ENCODE measurements at regions not wholly inside any gene's neighbourhood (a gene's known extent, or its start where the extent isn't known, plus 50 kb on each side); places are given as distances from the start of the nearest gene placed in this dataset.
"Not testable (repeated sequence)": the region's sequence is repeated elsewhere in the genome, so short reads cannot be mapped to it uniquely, and the experiment has no call there.

- TF ChIP-seq CTCF (conservative IDR thresholded peaks at IDR 0.05; ENCODE audit: low read depth, low read length), result no peak
- H3K4me3 ChIP-seq (ENCODE audit: low read length), result no peak overlapping the region
- no peak for DNase-seq (ENCODE audit: low read depth)
These were observed 120.2 kb upstream of the CHD2 start for GRCh38 chr15:92779874-92780273.

GRCh38 chr15:92780843-92781242 is 119.3 kb upstream of the CHD2 start:
- no peak for DNase-seq (ENCODE audit: low read depth)
- no peak overlapping the region for H3K4me3 ChIP-seq (ENCODE audit: low read length)
- TF ChIP-seq CTCF (conservative IDR thresholded peaks at IDR 0.05; ENCODE audit: low read depth, low read length), result no peak

- no peak for TF ChIP-seq CTCF (conservative IDR thresholded peaks at IDR 0.05; ENCODE audit: low read depth, low read length)
- no peak overlapping the region for H3K4me3 ChIP-seq (ENCODE audit: low read length)
- DNase-seq (ENCODE audit: low read depth), result no peak
These were observed 118.1 kb upstream of the CHD2 start for GRCh38 chr15:92781925-92782453.

- no peak for TF ChIP-seq CTCF (conservative IDR thresholded peaks at IDR 0.05; ENCODE audit: low read depth, low read length)
- no peak for DNase-seq (ENCODE audit: low read depth)
- no peak overlapping the region for H3K4me3 ChIP-seq (ENCODE audit: low read length)
These were observed 113.0 kb upstream of the CHD2 start for GRCh38 chr15:92787116-92787515.

- DNase-seq (ENCODE audit: low read depth), result no peak
- TF ChIP-seq CTCF (conservative IDR thresholded peaks at IDR 0.05; ENCODE audit: low read depth, low read length), result no peak
- H3K4me3 ChIP-seq (ENCODE audit: low read length), result no peak overlapping the region
These were observed 111.9 kb upstream of the CHD2 start for GRCh38 chr15:92788196-92788595.

GRCh38 chr15:92788793-92789192 is 111.3 kb upstream of the CHD2 start:
- not testable (repeated sequence) for DNase-seq (ENCODE audit: low read depth); H3K4me3 ChIP-seq (ENCODE audit: low read length)

GRCh38 chr15:92796161-92796611 is 103.9 kb upstream of the CHD2 start:
- no peak for TF ChIP-seq CTCF (conservative IDR thresholded peaks at IDR 0.05; ENCODE audit: low read depth, low read length)
- no peak for DNase-seq (ENCODE audit: low read depth)
- no peak overlapping the region for H3K4me3 ChIP-seq (ENCODE audit: low read length)

Measured in retinal pigment epithelial cell (primary cell).